GM10847 (cell line): ENCODE measurements at regions not wholly inside any gene's neighbourhood (a gene's known extent, or its start where the extent isn't known, plus 50 kb on each side); places are given as distances from the start of the nearest gene placed in this dataset.

ENCODE experiments used
- POLR2A ChIP-seq: IDR thresholded peaks from 2 replicates; pipeline ENCODE4 v1.6.1; 2011; ENCODE audit not compliant: insufficient read length; ENCODE audit errors: extremely low read depth

- TF ChIP-seq POLR2A: no peak
Measured at GRCh38 chr17:70677783-70678647, 508.7 kb downstream of the KCNJ2 start.

- TF ChIP-seq POLR2A: no peak
Measured at GRCh38 chr17:70678889-70679288, 509.6 kb downstream of the KCNJ2 start.

- TF ChIP-seq POLR2A: no peak
Measured at GRCh38 chr17:70683936-70684335, 514.6 kb downstream of the KCNJ2 start.

- TF ChIP-seq POLR2A: no peak
Measured at GRCh38 chr17:70687421-70687820, 518.1 kb downstream of the KCNJ2 start.

GRCh38 chr17:70691150-70691549 lies 521.8 kb downstream of the KCNJ2 start:
- no peak for TF ChIP-seq POLR2A

GRCh38 chr17:70699408-70699807 lies 530.1 kb downstream of the KCNJ2 start:
- no peak for TF ChIP-seq POLR2A

- no peak for TF ChIP-seq POLR2A
Measured at GRCh38 chr17:70702683-70703255, 533.4 kb downstream of the KCNJ2 start.

GRCh38 chr17:70709596-70709995 lies 540.3 kb downstream of the KCNJ2 start:
- TF ChIP-seq POLR2A: no peak

- no peak for TF ChIP-seq POLR2A
Measured at GRCh38 chr17:70713694-70714093, 544.4 kb downstream of the KCNJ2 start.

GRCh38 chr17:70716551-70716950 lies 547.2 kb downstream of the KCNJ2 start:
- no peak for TF ChIP-seq POLR2A

GRCh38 chr17:70717042-70717441 lies 547.7 kb downstream of the KCNJ2 start:
- TF ChIP-seq POLR2A: no peak

GRCh38 chr17:70736375-70736957 lies 567.1 kb downstream of the KCNJ2 start:
- no peak for TF ChIP-seq POLR2A

- TF ChIP-seq POLR2A: no peak
Measured at GRCh38 chr17:70739065-70739464, 569.7 kb downstream of the KCNJ2 start.

- TF ChIP-seq POLR2A: no peak
Measured at GRCh38 chr17:70750983-70751382, 581.7 kb downstream of the KCNJ2 start.

GRCh38 chr17:70752966-70753467 lies 583.7 kb downstream of the KCNJ2 start:
- TF ChIP-seq POLR2A: no peak

GRCh38 chr17:70763018-70763417 lies 593.7 kb downstream of the KCNJ2 start:
- TF ChIP-seq POLR2A: no peak
